Endodermal cell (in vitro differentiated cells): ENCODE measurements at regions not wholly inside any gene's neighbourhood (a gene's known extent, or its start where the extent isn't known, plus 50 kb on each side); places are given as distances from the start of the nearest gene placed in this dataset.

Source experiments
- DNase-seq: peaks from one replicate; pipeline ENCODE4 v3.0.0-alpha.2; 2017
- H3K27ac ChIP-seq: 2 replicates; pipeline ENCODE4 v1.5.1; 2013; ENCODE audit warnings: mild to moderate bottlenecking, low read depth, low read length, moderate library complexity
- H3K27me3 ChIP-seq: 2 replicates; pipeline ENCODE4 v1.6.1; 2013; ENCODE audit warnings: mild to moderate bottlenecking, low read length, moderate library complexity; ENCODE audit not compliant: insufficient read depth, control insufficient read depth, poor library complexity, severe bottlenecking
- H3K36me3 ChIP-seq: 2 replicates; pipeline ENCODE4 v1.7.0; 2013; ENCODE audit warnings: mild to moderate bottlenecking, low read length, moderate library complexity; ENCODE audit not compliant: control insufficient read depth, insufficient read depth
- H3K4me1 ChIP-seq: one replicate; pipeline ENCODE4 v1.7.0; 2013; ENCODE audit warnings: low read length; ENCODE audit not compliant: control insufficient read depth, insufficient read depth
- H3K4me3 ChIP-seq: 2 replicates; pipeline ENCODE4 v1.5.1; 2013; ENCODE audit warnings: mild to moderate bottlenecking, low read length, moderate library complexity
- H3K9ac ChIP-seq: 2 replicates; pipeline ENCODE4 v1.6.1; 2013; ENCODE audit warnings: mild to moderate bottlenecking, low read length, moderate library complexity; ENCODE audit not compliant: poor library complexity, severe bottlenecking; ENCODE audit errors: extremely low read depth
- H3K9me3 ChIP-seq: 2 replicates; pipeline ENCODE4 v1.6.1; 2013; ENCODE audit warnings: mild to moderate bottlenecking, low read length, moderate library complexity; ENCODE audit not compliant: control insufficient read depth
- H3K27ac Mint-ChIP-seq: 2 replicates; pipeline ENCODE4 v1.8.0; 2020; ENCODE audit warnings: mixed read lengths
- H3K27me3 Mint-ChIP-seq: 2 replicates; pipeline ENCODE4 v1.8.0; 2021; ENCODE audit warnings: mild to moderate bottlenecking, mixed read lengths; ENCODE audit not compliant: insufficient read depth
- H3K36me3 Mint-ChIP-seq: 2 replicates; pipeline ENCODE4 v1.8.0; 2020; ENCODE audit warnings: low read depth, mixed read lengths
- H3K4me1 Mint-ChIP-seq: 2 replicates; pipeline ENCODE4 v1.8.0; 2020; ENCODE audit warnings: mixed read lengths
- H3K4me3 Mint-ChIP-seq: 2 replicates; pipeline ENCODE4 v1.8.0; 2020; ENCODE audit warnings: mild to moderate bottlenecking, moderate library complexity, mixed read lengths
- H3K9me3 Mint-ChIP-seq: 2 replicates; pipeline ENCODE4 v1.8.0; 2020; ENCODE audit warnings: mild to moderate bottlenecking, mixed read lengths
- WGBS, 2 experiments: methylation state at CpG; one replicate each; pipeline versions ENCODE4 v1.1.5 to v1.1.7; 2013; ENCODE audit warnings: missing lambda C conversion rate in 2 of 2, mixed read lengths in 1 of 2; ENCODE audit not compliant: insufficient coverage in 1 of 2, insufficient read length in 1 of 2; 5-methylcytosine and 5-hydroxymethylcytosine counted together
- TF ChIP-seq, protein P1 (sequence below): fragments of 200-600 bp; sonication (generic); conservative IDR thresholded peaks from 2 replicates; pipeline ENCODE4 v1.5.0; 2021; ENCODE audit warnings: antibody characterized with exemption, mild to moderate bottlenecking

DNA sequence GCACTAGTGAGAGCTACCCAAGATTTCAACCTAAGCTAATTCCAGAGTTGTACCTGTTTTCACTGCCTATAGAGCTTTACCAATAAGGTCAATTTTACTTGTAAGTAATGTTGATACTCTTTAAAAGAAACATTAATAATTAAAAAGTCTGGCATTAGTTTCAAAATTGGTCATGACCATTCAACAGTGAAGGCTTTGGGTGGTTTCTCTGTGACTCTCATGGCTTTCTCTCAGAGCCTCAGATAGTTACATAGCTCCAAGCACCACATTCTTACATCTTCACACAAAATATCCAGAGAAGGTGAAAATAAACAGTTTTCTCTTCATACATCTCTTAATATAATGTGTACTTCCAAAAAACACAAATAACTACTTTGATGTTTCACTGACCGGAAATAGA, 61.5 kb upstream of the TCF12 start:
- no peak overlapping the region for H3K27ac Mint-ChIP-seq
- H3K4me1 Mint-ChIP-seq, result no peaks in the 10 kb centered on the region
- Histone ChIP-seq H3K27me3 (no peaks in the 10 kb centered on the region), H3K9ac (no peak overlapping the region), H3K27ac (no peak overlapping the region), H3K4me1 (no peaks in the 10 kb centered on the region), H3K36me3 (no peaks in the 10 kb centered on the region), H3K4me3 (no peak overlapping the region), H3K9me3 (no peaks in the 10 kb centered on the region)
- H3K27me3 Mint-ChIP-seq, result no peaks in the 10 kb centered on the region
- H3K9me3 Mint-ChIP-seq, result no peaks in the 10 kb centered on the region
- 93% methylated on average over 1 of the region's 1 CpG; no CpG with 5 or more reads in 1 of the 2 experiments for WGBS, 2 experiments
- H3K4me3 Mint-ChIP-seq, result no peak overlapping the region
- H3K36me3 Mint-ChIP-seq, result no peaks in the 10 kb centered on the region
- no peak for DNase-seq
- TF ChIP-seq, protein P1, sequence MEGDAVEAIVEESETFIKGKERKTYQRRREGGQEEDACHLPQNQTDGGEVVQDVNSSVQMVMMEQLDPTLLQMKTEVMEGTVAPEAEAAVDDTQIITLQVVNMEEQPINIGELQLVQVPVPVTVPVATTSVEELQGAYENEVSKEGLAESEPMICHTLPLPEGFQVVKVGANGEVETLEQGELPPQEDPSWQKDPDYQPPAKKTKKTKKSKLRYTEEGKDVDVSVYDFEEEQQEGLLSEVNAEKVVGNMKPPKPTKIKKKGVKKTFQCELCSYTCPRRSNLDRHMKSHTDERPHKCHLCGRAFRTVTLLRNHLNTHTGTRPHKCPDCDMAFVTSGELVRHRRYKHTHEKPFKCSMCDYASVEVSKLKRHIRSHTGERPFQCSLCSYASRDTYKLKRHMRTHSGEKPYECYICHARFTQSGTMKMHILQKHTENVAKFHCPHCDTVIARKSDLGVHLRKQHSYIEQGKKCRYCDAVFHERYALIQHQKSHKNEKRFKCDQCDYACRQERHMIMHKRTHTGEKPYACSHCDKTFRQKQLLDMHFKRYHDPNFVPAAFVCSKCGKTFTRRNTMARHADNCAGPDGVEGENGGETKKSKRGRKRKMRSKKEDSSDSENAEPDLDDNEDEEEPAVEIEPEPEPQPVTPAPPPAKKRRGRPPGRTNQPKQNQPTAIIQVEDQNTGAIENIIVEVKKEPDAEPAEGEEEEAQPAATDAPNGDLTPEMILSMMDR, result no peak

- no peaks in the 10 kb centered on the region for H3K9me3 ChIP-seq
- no peak overlapping the region for H3K9ac ChIP-seq
- H3K4me3 Mint-ChIP-seq, result no peak overlapping the region
- no peaks in the 10 kb centered on the region for H3K4me1 Mint-ChIP-seq
- H3K27me3 Mint-ChIP-seq, result no peaks in the 10 kb centered on the region
- no peaks in the 10 kb centered on the region for H3K36me3 Mint-ChIP-seq
- no peaks in the 10 kb centered on the region for H3K9me3 Mint-ChIP-seq
- H3K4me3 ChIP-seq, result no peak overlapping the region
- no peaks in the 10 kb centered on the region for H3K4me1 ChIP-seq
- TF ChIP-seq, protein P1, result no peak
- H3K27me3 ChIP-seq, result no peaks in the 10 kb centered on the region
- DNase-seq, result no peak
- H3K27ac Mint-ChIP-seq, result no peak overlapping the region
- H3K36me3 ChIP-seq, result no peaks in the 10 kb centered on the region
- H3K27ac ChIP-seq, result no peak overlapping the region
Measured at GRCh38 chr15:56844892-56845291, 73.6 kb upstream of the TCF12 start.

GRCh38 chr15:56844471-56844870, 74.0 kb upstream of the TCF12 start:
- 86 to 87% methylated on average over 3 of the region's 3 CpGs for WGBS, 2 experiments
- H3K9me3 ChIP-seq, result no peaks in the 10 kb centered on the region
- no peak overlapping the region for H3K27ac ChIP-seq
- no peak overlapping the region for H3K9ac ChIP-seq
- no peaks in the 10 kb centered on the region for H3K27me3 Mint-ChIP-seq
- TF ChIP-seq, protein P1, result no peak
- DNase-seq, result no peak
- H3K27ac Mint-ChIP-seq, result no peak overlapping the region
- H3K27me3 ChIP-seq, result no peaks in the 10 kb centered on the region
- H3K36me3 ChIP-seq, result no peaks in the 10 kb centered on the region
- no peaks in the 10 kb centered on the region for H3K4me1 ChIP-seq
- no peaks in the 10 kb centered on the region for H3K4me1 Mint-ChIP-seq
- no peaks in the 10 kb centered on the region for H3K36me3 Mint-ChIP-seq
- H3K4me3 Mint-ChIP-seq, result no peak overlapping the region
- H3K9me3 Mint-ChIP-seq, result no peaks in the 10 kb centered on the region
- no peak overlapping the region for H3K4me3 ChIP-seq
